ENCODE measurements at regions not wholly inside any gene's neighbourhood (a gene's known extent, or its start where the extent isn't known, plus 50 kb on each side); places are given as distances from the start of the nearest gene placed in this dataset.

- H3K9me3 ChIP-seq (ENCODE audit: control insufficient read depth in 4 of 4, low read length in 3 of 4): no peaks in the 10 kb centered on the region
- H3K27me3 ChIP-seq (ENCODE audit: control insufficient read depth in 4 of 4, insufficient read depth in 4 of 4, low read length in 3 of 4): peaks cover 0 to 3% (median 0%) of the 10 kb centered on the region in 4 donors
- TF ChIP-seq NR2F2 (IDR thresholded peaks at IDR 0.05): no peak
- TF ChIP-seq RAD21 (IDR thresholded peaks at IDR 0.05): no peak
- no peak for TF ChIP-seq ZBTB33 (IDR thresholded peaks at IDR 0.05)
- no peak for TF ChIP-seq CTCF (IDR thresholded peaks at IDR 0.05; ENCODE audit: low read depth, low read length, missing input control)
- TF ChIP-seq JUND (IDR thresholded peaks at IDR 0.05): no peak
- no peak for TF ChIP-seq TAF1 (conservative IDR thresholded peaks at IDR 0.05)
- no peak overlapping the region for H3K9ac ChIP-seq (ENCODE audit: low read depth in 1 of 2, low read length in 2 of 2)
- WGBS: 36% methylated on average over 5 of the region's 5 CpGs
- H3K4me3 ChIP-seq (ENCODE audit: low read depth in 1 of 3, low read length in 3 of 3): no peak overlapping the region
- DNase-seq (ENCODE audit: low spot score): no peak
- no peak overlapping the region for H3K27ac ChIP-seq (ENCODE audit: low read depth in 1 of 2, low read length in 2 of 2)
- H3K4me1 ChIP-seq (ENCODE audit: control insufficient read depth in 4 of 4, insufficient read depth in 4 of 4, low read length in 3 of 4): no peaks in the 10 kb centered on the region
- no peaks in the 10 kb centered on the region for H3K36me3 ChIP-seq (ENCODE audit: control insufficient read depth in 4 of 4, insufficient read depth in 3 of 4, low read depth in 1 of 4, low read length in 3 of 4)
These were observed 238.1 kb upstream of the TENM4 start for GRCh38 chr11:79678780-79679452.

- Histone ChIP-seq H3K4me3 (ENCODE audit: low read depth in 1 of 3, low read length in 3 of 3) (no peak overlapping the region), H3K9ac (ENCODE audit: low read depth in 1 of 2, low read length in 2 of 2) (no peak overlapping the region), H3K9me3 (ENCODE audit: control insufficient read depth in 4 of 4, low read length in 3 of 4) (no peaks in the 10 kb centered on the region), H3K27ac (ENCODE audit: low read depth in 1 of 2, low read length in 2 of 2) (no peak overlapping the region), H3K36me3 (ENCODE audit: control insufficient read depth in 4 of 4, insufficient read depth in 3 of 4, low read depth in 1 of 4, low read length in 3 of 4) (no peaks in the 10 kb centered on the region), H3K27me3 (ENCODE audit: control insufficient read depth in 4 of 4, insufficient read depth in 4 of 4, low read length in 3 of 4) (peaks cover 0 to 3% (median 0%) of the 10 kb centered on the region in 4 donors), H3K4me1 (ENCODE audit: control insufficient read depth in 4 of 4, insufficient read depth in 4 of 4, low read length in 3 of 4) (no peaks in the 10 kb centered on the region)
- no peak for TF ChIP-seq CTCF (IDR thresholded peaks at IDR 0.05; ENCODE audit: low read depth, low read length, missing input control)
- TF ChIP-seq RAD21 (IDR thresholded peaks at IDR 0.05): no peak
- no peak for TF ChIP-seq RXRA (IDR thresholded peaks at IDR 0.05)
- TF ChIP-seq YY1 (IDR thresholded peaks at IDR 0.05): no peak
- TF ChIP-seq EGR1 (IDR thresholded peaks at IDR 0.05; ENCODE audit: low read depth in 2 of 2): no peak
- no peak for TF ChIP-seq HNF4G (IDR thresholded peaks at IDR 0.05)
- TF ChIP-seq SP1 (IDR thresholded peaks at IDR 0.05): no peak
- TF ChIP-seq JUND (IDR thresholded peaks at IDR 0.05): no peak
- 52% methylated on average over 2 of the region's 2 CpGs for WGBS
- no peak for DNase-seq (ENCODE audit: low spot score)
These were observed 235.6 kb upstream of the TENM4 start for GRCh38 chr11:79676396-79676795.

- H3K4me1 ChIP-seq (ENCODE audit: control insufficient read depth in 4 of 4, insufficient read depth in 4 of 4, low read length in 3 of 4): no peaks in the 10 kb centered on the region
- H3K36me3 ChIP-seq (ENCODE audit: control insufficient read depth in 4 of 4, insufficient read depth in 3 of 4, low read depth in 1 of 4, low read length in 3 of 4): no peaks in the 10 kb centered on the region
- no peak overlapping the region for H3K9ac ChIP-seq (ENCODE audit: low read depth in 1 of 2, low read length in 2 of 2)
- no peak for DNase-seq (ENCODE audit: low spot score)
- H3K4me3 ChIP-seq (ENCODE audit: low read depth in 1 of 3, low read length in 3 of 3): no peak overlapping the region
- H3K9me3 ChIP-seq (ENCODE audit: control insufficient read depth in 4 of 4, low read length in 3 of 4): no peaks in the 10 kb centered on the region
- 91% methylated on average over 2 of the region's 2 CpGs for WGBS
- no peak overlapping the region for H3K27ac ChIP-seq (ENCODE audit: low read depth in 1 of 2, low read length in 2 of 2)
- peaks cover 0 to 3% (median 0%) of the 10 kb centered on the region in 4 donors for H3K27me3 ChIP-seq (ENCODE audit: control insufficient read depth in 4 of 4, insufficient read depth in 4 of 4, low read length in 3 of 4)
- TF ChIP-seq YY1 (IDR thresholded peaks at IDR 0.05) (no peak), FOXA2 (IDR thresholded peaks at IDR 0.05) (no peak), ZBTB33 (IDR thresholded peaks at IDR 0.05) (no peak), FOXA1 (IDR thresholded peaks at IDR 0.05) (no peak), REST (IDR thresholded peaks at IDR 0.05) (no peak), HNF4G (IDR thresholded peaks at IDR 0.05) (no peak), NR2F2 (IDR thresholded peaks at IDR 0.05) (no peak), HNF4A (conservative IDR thresholded peaks at IDR 0.05) (no peak), EGR1 (IDR thresholded peaks at IDR 0.05; ENCODE audit: low read depth in 2 of 2) (no peak), SP1 (IDR thresholded peaks at IDR 0.05) (no peak)
These were observed 234.3 kb upstream of the TENM4 start for GRCh38 chr11:79675081-79675480.

All from liver (tissue), 8 donors.